Lung microvascular endothelial cell (primary cell): ENCODE measurements at regions not wholly inside any gene's neighbourhood (a gene's known extent, or its start where the extent isn't known, plus 50 kb on each side); places are given as distances from the start of the nearest gene placed in this dataset.

Experiments
- DNase-seq, 2 donors: peaks; one replicate each; pipeline versions ENCODE4 v3.0.0 to v3.0.0-alpha.2; 2010; ENCODE audit warnings: low read depth in 2 of 2

- DNase-seq, result no peak
These were observed 188.5 kb downstream of the CD109 start for GRCh38 chr6:73884540-73884939.

- DNase-seq, result no peak
These were observed 183.7 kb downstream of the CD109 start for GRCh38 chr6:73879501-73880293.

- DNase-seq, result no peak
These were observed 182.4 kb downstream of the CD109 start for GRCh38 chr6:73878403-73878802.
